DOHH2 (cell line): ENCODE measurements at regions not wholly inside any gene's neighbourhood (a gene's known extent, or its start where the extent isn't known, plus 50 kb on each side); places are given as distances from the start of the nearest gene placed in this dataset.

Experiments used
- EZH2phosphoT487 ChIP-seq: fragments of 200-600 bp; sonication (generic); IDR thresholded peaks from 2 replicates; pipeline ENCODE4 v1.6.1; 2017; ENCODE audit warnings: borderline replicate concordance, mild to moderate bottlenecking, antibody characterized with exemption, low read length, moderate library complexity, mixed read lengths
- TF ChIP-seq, protein P1 (sequence below): fragments of 200-600 bp; sonication (generic); IDR thresholded peaks from one replicate; pipeline ENCODE4 v1.5.1; 2014; ENCODE audit warnings: antibody characterized with exemption, mild to moderate bottlenecking, low read depth, low read length; ENCODE audit not compliant: poor library complexity, severe bottlenecking

DNA sequence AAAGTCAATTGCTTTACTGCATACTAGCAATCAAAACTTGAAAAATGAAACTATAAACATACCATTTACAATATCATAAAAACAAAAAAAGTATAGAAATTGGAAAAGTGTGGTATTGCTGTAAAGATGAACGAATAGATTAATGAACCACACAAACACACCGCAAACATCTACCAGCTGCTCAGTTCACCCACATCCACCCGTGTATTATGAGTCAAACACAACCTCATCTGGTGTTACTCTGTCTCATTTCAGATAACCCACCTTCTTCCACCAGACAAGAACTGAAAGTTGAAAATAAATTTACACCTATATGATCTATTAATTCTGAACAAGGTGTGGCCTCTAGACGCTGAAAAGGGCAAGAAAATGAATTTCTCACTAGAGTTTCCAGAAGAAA is 53.3 kb downstream of the BLID start:
- TF ChIP-seq, protein P1, sequence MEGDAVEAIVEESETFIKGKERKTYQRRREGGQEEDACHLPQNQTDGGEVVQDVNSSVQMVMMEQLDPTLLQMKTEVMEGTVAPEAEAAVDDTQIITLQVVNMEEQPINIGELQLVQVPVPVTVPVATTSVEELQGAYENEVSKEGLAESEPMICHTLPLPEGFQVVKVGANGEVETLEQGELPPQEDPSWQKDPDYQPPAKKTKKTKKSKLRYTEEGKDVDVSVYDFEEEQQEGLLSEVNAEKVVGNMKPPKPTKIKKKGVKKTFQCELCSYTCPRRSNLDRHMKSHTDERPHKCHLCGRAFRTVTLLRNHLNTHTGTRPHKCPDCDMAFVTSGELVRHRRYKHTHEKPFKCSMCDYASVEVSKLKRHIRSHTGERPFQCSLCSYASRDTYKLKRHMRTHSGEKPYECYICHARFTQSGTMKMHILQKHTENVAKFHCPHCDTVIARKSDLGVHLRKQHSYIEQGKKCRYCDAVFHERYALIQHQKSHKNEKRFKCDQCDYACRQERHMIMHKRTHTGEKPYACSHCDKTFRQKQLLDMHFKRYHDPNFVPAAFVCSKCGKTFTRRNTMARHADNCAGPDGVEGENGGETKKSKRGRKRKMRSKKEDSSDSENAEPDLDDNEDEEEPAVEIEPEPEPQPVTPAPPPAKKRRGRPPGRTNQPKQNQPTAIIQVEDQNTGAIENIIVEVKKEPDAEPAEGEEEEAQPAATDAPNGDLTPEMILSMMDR: no peak
- TF ChIP-seq EZH2phosphoT487: no peak
